ENCODE measurements at regions not wholly inside any gene's neighbourhood (a gene's known extent, or its start where the extent isn't known, plus 50 kb on each side); places are given as distances from the start of the nearest gene placed in this dataset.

DNA sequence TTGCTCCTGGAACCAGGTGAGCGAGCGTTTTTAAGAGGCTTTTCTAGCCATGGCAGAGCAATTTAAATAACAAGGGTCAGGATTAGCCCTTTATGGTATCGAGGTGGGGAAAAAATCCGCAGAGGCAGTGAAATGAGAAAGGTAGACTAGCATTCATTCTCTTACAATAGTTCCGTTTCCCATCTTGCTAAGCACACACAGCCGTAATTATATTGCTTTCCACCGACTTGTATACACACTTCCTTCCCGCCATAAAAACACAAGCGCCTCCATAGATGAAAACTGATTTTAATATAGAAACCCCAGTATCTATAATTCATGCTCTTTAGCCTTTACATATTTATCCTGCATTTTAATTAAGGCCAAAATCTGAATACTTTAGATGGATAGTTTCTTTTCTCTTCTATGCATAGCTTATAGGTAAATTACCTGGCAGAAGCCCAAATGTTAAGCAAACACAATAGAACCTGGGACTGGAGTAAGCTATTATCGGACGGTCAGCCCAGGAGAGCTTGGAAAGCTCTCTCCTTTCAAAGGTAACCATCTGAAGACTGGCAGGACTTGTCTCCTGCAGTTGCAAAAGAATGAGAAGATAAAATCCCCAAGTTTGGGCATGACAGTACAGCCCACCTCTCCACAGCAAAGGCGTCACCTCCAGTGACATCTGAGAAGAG is 90.9 kb upstream of the MC3R start:
- ChIA-PET CTCF (no interaction called here), POLR2A (no interaction called here)
- DNase-seq, result no peak
- Mint-ChIP-seq H3K27me3 (no peaks in the 10 kb centered on the region), H3K27ac (no peak overlapping the region), H3K9me3 (no peaks in the 10 kb centered on the region), H3K4me3 (no peak overlapping the region), H3K36me3 (ENCODE audit: low read depth) (no peaks in the 10 kb centered on the region), H3K4me1 (no peaks in the 10 kb centered on the region)

DNA sequence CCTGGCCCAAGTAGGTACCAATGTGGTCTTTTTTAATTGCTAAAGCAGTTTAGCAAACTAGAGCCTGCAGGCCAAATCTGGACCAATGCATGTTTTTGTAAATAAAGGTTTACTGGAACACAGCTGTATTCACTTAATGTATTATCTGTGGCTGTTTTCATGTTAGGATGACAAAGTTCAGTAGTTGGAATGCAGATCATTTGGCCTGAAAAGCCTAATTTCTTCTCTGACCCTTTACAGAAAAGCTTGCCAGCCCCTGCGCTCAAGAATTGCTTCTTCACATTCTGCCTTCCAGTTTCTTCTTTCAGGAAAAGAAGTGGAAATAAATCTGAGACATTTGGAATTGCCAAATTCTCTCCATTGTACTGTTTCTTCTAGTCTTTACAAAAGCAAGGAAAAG is 90.0 kb upstream of the MC3R start:
- no peak for DNase-seq
- H3K27me3 Mint-ChIP-seq, result no peaks in the 10 kb centered on the region
- POLR2A ChIA-PET, result no interaction called here
- CTCF ChIA-PET, result no interaction called here
- no peak overlapping the region for H3K4me3 Mint-ChIP-seq
- no peaks in the 10 kb centered on the region for H3K4me1 Mint-ChIP-seq
- no peak overlapping the region for H3K27ac Mint-ChIP-seq
- H3K36me3 Mint-ChIP-seq (ENCODE audit: low read depth), result no peaks in the 10 kb centered on the region
- H3K9me3 Mint-ChIP-seq, result no peaks in the 10 kb centered on the region

DNA sequence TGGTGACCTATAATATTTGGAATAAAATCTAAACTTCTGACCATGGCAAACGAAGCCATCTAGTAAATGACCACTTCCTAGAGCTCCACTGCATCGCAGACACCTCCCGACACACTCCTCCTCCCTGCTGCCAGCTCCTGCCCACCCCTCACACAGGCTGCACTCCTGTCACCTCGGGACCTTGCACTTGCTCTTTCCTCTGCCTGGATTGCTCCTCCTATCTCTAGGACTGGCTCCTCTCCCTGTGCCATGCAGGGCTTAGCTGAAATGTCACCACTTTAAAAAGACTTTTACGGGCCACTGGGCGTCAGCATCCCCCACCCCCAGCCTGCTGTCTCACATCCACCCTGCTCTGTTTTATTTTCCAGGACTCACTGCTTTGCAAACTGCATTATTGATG is 87.6 kb upstream of the MC3R start:
- no peak for DNase-seq
- CTCF ChIA-PET, result no interaction called here
- Mint-ChIP-seq H3K27me3 (no peaks in the 10 kb centered on the region), H3K9me3 (no peaks in the 10 kb centered on the region), H3K27ac (no peak overlapping the region), H3K4me1 (no peaks in the 10 kb centered on the region), H3K36me3 (ENCODE audit: low read depth) (no peaks in the 10 kb centered on the region), H3K4me3 (no peak overlapping the region)
- POLR2A ChIA-PET, result no interaction called here

DNA sequence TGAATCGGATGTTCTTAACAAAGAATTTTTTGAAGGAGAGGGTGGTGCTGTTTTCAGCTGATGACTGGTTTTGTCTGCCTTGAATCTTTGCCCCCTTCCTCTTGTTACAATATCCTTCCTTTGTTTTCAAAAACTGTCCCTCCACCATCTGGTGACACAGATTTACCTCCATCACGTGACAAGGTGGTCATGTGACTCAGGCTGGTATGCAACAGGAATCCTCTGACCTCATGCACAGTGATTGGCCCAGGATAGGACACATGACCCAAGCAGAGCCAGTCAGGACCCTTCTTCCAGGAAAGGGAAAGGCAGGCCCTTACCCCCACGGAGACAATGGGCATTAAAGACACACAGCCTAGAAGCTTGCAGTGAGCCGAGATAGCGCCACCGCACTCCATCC is 84.7 kb upstream of the MC3R start:
- no peaks in the 10 kb centered on the region for H3K9me3 Mint-ChIP-seq
- no peaks in the 10 kb centered on the region for H3K4me1 Mint-ChIP-seq
- H3K27me3 Mint-ChIP-seq, result no peaks in the 10 kb centered on the region
- CTCF ChIA-PET, result no interaction called here
- no peak overlapping the region for H3K27ac Mint-ChIP-seq
- no peak for DNase-seq
- no peak overlapping the region for H3K4me3 Mint-ChIP-seq
- no peaks in the 10 kb centered on the region for H3K36me3 Mint-ChIP-seq (ENCODE audit: low read depth)
- POLR2A ChIA-PET, result no interaction called here

DNA sequence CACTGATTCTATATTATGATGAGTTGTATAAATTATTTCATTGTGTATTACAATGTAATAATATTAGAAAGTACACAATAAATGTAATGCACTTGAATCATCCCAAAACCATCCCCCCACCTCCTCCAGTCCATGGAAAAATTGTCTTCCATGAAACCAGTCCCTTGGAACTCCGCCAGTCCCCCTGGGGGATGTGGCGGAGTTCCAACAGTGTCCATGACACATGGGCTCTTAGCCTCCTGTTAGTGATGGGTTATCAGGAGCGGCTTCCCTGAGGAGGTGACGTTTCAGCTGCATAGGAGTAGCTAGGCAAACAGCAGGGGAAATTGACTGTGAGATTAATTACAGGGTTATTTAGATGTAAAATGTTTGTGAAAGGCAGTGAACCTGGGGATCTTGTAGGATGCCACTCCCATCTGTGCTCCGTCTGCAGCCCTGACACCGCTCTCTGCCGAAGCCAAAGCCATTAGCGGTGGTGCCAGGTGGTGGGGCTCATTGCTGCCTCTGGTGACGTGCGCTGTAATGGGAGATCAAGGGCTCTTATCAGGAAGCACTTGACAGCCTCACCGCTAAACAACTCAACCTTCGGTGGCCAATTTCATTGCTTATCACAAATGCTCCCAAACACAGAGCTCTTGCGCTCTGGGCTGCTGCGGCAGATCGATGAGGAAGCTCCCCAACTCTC is 81.6 kb upstream of the MC3R start:
- Mint-ChIP-seq H3K9me3 (no peaks in the 10 kb centered on the region), H3K4me1 (no peaks in the 10 kb centered on the region), H3K27me3 (no peaks in the 10 kb centered on the region), H3K4me3 (no peak overlapping the region), H3K27ac (no peak overlapping the region), H3K36me3 (ENCODE audit: low read depth) (no peaks in the 10 kb centered on the region)
- ChIA-PET CTCF (interaction anchor here (0.6 kb wide), 1 partner anchor 69 kb away, joined by 4 read pairs; no protein-coding TSS in a partner anchor), POLR2A (no interaction called here)
- DNase-seq, result no peak

DNA sequence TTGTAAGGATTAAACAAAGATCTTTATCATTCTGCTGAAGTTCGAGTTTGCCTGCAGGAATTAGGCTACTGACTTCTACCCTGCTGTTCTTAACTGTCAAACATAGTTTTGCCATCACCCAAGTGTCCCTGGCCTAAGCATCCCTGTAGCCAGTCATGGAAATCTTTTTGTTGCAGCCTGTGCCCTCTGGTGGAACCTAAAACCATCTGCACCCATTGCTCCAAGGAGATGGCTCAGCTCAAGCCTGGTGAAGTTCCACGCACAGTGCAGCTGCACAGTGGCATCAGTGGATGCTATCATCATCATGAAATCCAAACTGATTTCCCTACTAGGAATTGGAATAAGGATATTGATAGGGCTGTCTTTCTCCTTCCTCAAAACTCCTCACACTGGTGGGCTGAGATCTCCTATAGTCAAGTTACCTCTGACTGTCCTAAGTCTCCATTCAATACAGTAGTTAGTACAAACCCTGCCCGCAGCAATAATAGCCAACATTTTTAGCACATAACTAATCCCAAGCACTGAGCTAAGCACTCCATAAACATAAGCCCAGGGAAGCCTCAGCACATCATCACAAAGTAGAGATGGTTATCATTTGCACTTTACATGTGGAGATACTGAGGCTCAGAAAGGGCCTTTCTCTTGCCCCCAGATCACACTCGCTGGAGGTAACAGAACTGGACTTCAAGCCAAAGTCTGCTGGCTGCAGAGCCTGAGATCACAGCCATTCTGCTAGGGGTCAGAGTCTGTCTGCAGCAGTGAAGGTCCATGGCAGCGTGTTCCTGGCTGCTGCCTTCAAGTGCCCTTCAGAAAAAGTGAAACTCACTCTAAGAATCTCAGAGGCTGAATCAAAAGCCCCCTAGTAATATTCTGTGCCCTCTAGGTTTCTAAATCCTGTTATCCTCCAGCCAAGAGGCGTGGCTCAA is 77.2 kb upstream of the MC3R start:
- Mint-ChIP-seq H3K4me1 (no peaks in the 10 kb centered on the region), H3K27me3 (no peaks in the 10 kb centered on the region), H3K27ac (no peak overlapping the region), H3K36me3 (ENCODE audit: low read depth) (no peaks in the 10 kb centered on the region), H3K4me3 (no peak overlapping the region), H3K9me3 (no peaks in the 10 kb centered on the region)
- no peak for DNase-seq
- CTCF ChIA-PET, result no interaction called here
- POLR2A ChIA-PET, result no interaction called here

DNA sequence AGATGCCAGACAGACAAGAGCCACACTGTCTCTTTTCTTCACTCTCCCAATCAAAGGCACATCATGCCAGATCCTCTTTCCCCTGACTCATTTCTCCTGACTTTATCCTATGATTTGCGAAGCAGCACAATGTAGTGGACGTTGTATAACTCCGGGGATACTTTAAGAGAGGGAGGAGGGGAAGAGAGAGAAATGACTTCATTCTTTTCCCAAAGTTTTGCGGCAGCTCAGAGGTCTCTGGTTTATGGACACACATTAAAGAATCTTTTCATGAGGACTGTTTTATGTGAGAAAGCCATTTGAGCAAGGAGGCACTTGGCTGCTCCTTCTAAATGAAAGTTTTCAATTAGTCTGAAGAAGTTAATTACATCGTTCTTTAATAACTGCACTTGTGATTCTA is 75.1 kb upstream of the MC3R start:
- Mint-ChIP-seq H3K36me3 (ENCODE audit: low read depth) (no peaks in the 10 kb centered on the region), H3K4me3 (no peak overlapping the region), H3K27ac (no peak overlapping the region), H3K27me3 (no peaks in the 10 kb centered on the region), H3K9me3 (no peaks in the 10 kb centered on the region), H3K4me1 (no peaks in the 10 kb centered on the region)
- DNase-seq, result no peak
- ChIA-PET CTCF (no interaction called here), POLR2A (no interaction called here)

DNA sequence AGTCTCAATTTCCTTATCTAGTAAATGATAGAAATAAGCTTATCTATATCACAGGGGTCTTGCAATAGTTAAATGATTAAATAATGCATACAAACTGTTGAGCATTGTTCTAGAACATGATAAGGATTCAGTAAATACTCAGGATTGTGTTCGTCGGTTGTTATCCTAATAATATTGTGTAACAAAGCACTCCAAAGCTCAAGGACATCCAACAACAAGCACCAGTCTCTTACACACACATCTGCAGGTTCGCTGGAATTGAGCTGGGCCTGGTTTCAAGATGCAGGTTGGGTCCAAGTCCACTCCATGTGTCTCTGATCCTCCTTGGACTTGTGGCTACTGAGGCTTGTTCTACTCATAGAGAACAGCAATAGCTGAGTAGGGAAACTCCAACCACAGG is 74.1 kb upstream of the MC3R start:
- Mint-ChIP-seq H3K27me3 (no peaks in the 10 kb centered on the region), H3K9me3 (no peaks in the 10 kb centered on the region), H3K4me1 (no peaks in the 10 kb centered on the region), H3K36me3 (ENCODE audit: low read depth) (no peaks in the 10 kb centered on the region), H3K4me3 (no peak overlapping the region), H3K27ac (no peak overlapping the region)
- ChIA-PET CTCF (no interaction called here), POLR2A (no interaction called here)
- DNase-seq, result no peak

DNA sequence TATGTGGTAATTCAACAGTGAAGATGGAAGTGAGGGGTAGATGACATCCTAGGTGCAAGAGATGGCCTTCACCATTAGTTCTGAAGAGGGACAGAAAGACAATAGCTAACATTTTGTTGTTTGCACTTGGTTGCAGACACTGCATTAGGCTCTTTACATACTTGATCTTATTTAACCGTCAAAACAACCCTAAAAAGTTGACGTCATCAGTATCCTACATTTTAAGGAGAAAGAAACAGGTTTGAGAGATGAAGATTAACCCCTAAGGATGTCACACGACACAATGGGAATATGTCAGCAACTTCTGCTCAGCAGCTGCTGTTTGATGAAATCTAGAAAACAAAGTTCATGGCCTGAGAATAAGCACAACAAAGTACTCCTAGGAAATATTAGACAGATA is 72.6 kb upstream of the MC3R start:
- no peak for DNase-seq
- ChIA-PET CTCF (no interaction called here), POLR2A (no interaction called here)
- Mint-ChIP-seq H3K4me3 (no peak overlapping the region), H3K4me1 (no peaks in the 10 kb centered on the region), H3K36me3 (ENCODE audit: low read depth) (no peaks in the 10 kb centered on the region), H3K27ac (no peak overlapping the region), H3K9me3 (no peaks in the 10 kb centered on the region), H3K27me3 (no peaks in the 10 kb centered on the region)

DNA sequence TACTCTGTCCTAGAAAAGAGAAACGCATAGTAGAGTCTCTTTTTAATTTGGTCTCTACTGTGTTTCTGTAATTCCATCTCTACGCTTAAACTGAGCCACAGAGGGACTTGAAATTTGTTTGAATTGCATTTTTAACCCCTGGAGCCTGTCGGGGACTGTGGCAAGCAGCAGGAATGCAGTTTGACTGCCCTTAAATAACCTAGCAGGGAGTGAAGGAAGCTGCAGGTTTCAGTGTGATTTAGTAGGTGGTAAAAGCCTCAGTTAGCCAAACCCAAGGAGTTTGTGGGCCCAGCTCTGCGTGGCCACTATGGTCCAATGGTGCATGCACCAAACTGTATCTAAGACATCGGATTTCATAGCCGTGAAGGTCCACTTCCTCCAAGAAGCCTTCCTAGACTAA is 70.3 kb upstream of the MC3R start:
- H3K27me3 Mint-ChIP-seq, result no peaks in the 10 kb centered on the region
- ChIA-PET POLR2A (no interaction called here), CTCF (no interaction called here)
- DNase-seq, result no peak
- no peak overlapping the region for H3K27ac Mint-ChIP-seq
- no peaks in the 10 kb centered on the region for H3K9me3 Mint-ChIP-seq
- no peaks in the 10 kb centered on the region for H3K36me3 Mint-ChIP-seq (ENCODE audit: low read depth)
- no peaks in the 10 kb centered on the region for H3K4me1 Mint-ChIP-seq
- H3K4me3 Mint-ChIP-seq, result no peak overlapping the region

DNA sequence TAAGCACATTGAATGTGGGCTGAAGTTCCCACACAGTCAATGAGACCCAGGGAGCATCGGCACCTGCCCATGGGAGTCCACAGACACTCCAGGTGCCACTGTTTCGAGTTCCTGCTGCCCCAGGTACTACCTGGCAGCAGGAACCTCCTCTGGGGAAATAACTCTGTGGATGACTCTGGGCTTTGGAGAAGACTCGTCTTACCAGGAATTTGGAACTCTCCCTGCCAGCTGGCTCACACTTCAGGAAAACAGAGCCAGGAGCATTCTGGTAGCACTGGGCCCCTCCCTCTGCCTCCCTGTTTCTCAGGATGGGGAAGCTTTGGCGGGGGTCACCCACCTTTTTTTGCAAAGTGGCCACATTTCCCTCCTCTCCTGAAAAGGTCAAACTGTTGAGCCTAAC is 69.5 kb upstream of the MC3R start:
- ChIA-PET POLR2A (no interaction called here), CTCF (no interaction called here)
- H3K9me3 Mint-ChIP-seq, result no peaks in the 10 kb centered on the region
- H3K36me3 Mint-ChIP-seq (ENCODE audit: low read depth), result no peaks in the 10 kb centered on the region
- H3K4me3 Mint-ChIP-seq, result no peak overlapping the region
- no peak overlapping the region for H3K27ac Mint-ChIP-seq
- DNase-seq, result no peak
- no peaks in the 10 kb centered on the region for H3K27me3 Mint-ChIP-seq
- H3K4me1 Mint-ChIP-seq, result no peaks in the 10 kb centered on the region

DNA sequence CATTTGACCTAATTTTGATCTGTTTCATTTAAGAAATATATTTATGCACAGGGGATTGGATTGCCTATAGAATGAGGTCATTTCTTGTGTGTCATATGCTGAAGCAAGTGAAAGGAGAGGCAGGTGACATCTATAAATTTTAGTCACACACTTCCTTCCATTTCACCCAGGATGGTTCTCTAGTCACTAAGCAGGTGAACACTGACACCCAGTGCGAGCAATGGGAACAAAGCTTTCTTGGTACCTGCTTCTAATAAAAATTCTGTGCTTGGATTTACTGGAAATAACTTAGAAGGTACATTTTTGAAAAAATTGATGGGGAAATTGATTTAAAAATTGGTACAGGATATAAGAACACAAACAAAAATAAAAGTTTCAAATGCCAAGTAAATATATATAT is 66.9 kb upstream of the MC3R start:
- no peak overlapping the region for H3K4me3 Mint-ChIP-seq
- no peaks in the 10 kb centered on the region for H3K36me3 Mint-ChIP-seq (ENCODE audit: low read depth)
- DNase-seq, result no peak
- no peaks in the 10 kb centered on the region for H3K9me3 Mint-ChIP-seq
- H3K27ac Mint-ChIP-seq, result no peak overlapping the region
- no peaks in the 10 kb centered on the region for H3K27me3 Mint-ChIP-seq
- CTCF ChIA-PET, result no interaction called here
- POLR2A ChIA-PET, result no interaction called here
- no peaks in the 10 kb centered on the region for H3K4me1 Mint-ChIP-seq

DNA sequence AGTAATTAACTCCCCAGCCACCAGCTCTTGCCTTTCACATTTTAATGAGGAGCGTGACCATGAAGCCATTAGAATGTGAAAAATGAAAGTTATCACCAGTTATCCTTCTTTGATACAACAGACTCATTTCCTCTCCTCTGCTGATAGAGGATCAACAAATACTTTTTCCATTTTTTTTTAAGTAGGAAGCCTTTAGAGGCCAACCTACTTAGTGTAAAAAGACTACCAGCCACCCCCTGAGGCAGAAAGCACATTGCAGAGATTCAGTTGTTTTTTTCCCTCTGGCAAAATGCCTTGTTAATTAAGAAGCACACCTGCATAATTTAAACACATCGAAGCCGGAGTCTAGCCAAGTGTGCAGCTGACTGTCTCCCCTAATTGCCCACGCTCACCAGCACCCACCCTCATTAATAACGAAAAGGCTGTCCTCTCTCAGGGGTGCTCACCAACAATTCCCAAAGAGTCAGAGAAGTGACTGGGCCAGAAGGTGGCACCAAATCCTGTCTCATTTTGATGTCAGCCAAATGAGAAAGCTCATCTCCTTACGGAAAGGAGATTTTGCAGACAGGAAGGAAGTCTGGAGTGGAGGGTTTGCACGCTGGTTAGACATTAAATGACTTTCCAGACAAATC is 60.9 kb upstream of the MC3R start:
- CTCF ChIA-PET, result no interaction called here
- no peak for DNase-seq
- H3K36me3 Mint-ChIP-seq (ENCODE audit: low read depth), result no peaks in the 10 kb centered on the region
- H3K4me3 Mint-ChIP-seq, result no peak overlapping the region
- no peaks in the 10 kb centered on the region for H3K4me1 Mint-ChIP-seq
- POLR2A ChIA-PET, result no interaction called here
- H3K27ac Mint-ChIP-seq, result no peak overlapping the region
- H3K27me3 Mint-ChIP-seq, result no peaks in the 10 kb centered on the region
- no peaks in the 10 kb centered on the region for H3K9me3 Mint-ChIP-seq
